ENCODE measurements at regions not wholly inside any gene's neighbourhood (a gene's known extent, or its start where the extent isn't known, plus 50 kb on each side); places are given as distances from the start of the nearest gene placed in this dataset.

DNA sequence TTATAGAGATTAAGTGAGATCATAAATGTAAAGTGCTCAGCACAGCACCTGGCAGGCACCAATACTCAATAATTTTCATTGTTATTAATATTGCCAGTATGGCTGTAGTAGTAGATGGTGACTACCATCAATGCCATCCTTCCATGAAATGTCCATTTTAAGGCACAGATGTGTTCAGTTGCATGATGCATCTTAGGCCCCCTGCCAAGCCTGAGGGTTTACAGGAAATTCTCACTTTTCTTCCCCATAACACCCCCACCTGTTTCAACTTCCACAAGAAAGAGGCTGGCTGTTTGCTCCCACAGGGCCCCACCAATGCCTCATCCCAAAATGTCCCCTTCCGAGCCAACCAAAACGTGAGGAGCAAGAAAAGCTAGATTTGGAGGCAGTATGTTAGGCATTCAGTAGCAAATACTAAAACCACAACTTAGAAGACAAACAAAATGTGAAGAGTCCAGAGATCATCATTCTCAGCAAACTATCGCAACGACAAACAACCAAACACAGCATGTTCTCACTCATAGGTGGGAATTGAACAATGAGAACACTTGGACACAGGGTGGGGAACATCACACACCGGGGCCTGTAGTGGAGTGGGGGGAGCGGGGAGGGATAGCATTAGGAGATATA is 110.6 kb upstream of the NHSL1 start:
- H3K27me3 ChIP-seq (replicated peaks; ENCODE audit: insufficient read depth): no peaks in the 10 kb centered on the region
- DNase-seq: no peak
- no peak overlapping the region for H2AFZ ChIP-seq
- no peaks in the 10 kb centered on the region for H3K9me3 ChIP-seq (ENCODE audit: low read depth)
- no peak overlapping the region for H3K4me3 ChIP-seq
- no peak overlapping the region for H3K9ac ChIP-seq
- no peak overlapping the region for H3K4me2 ChIP-seq (ENCODE audit: unreplicated experiment)
- H3F3A ChIP-seq (ENCODE audit: insufficient read depth): no peaks in the 10 kb centered on the region
- no peaks in the 10 kb centered on the region for H4K20me1 ChIP-seq (ENCODE audit: insufficient read depth)
- H3K9me2 ChIP-seq (ENCODE audit: insufficient read depth): no peaks in the 10 kb centered on the region
- in situ Hi-C loops (cut with MboI): no loop called here
- WGBS, 2 experiments (ENCODE audit: low coverage in 1 of 2, low lambda C conversion rate in 2 of 2, missing lambda C conversion rate in 2 of 2): 91 to 94% methylated on average over 6 of the region's 6 CpGs
- 0 out of 2 replicates have a peak, but pooled peaks cover 4% of the 10 kb centered on the region for H3K79me2 ChIP-seq (ENCODE audit: insufficient read depth)
- no peaks in the 10 kb centered on the region for H3K4me1 ChIP-seq (ENCODE audit: insufficient read depth)
- no peak for TF ChIP-seq EZH2 (IDR thresholded peaks at IDR 0.05; ENCODE audit: insufficient read depth, poor library complexity, severe bottlenecking)
- no peak for TF ChIP-seq EZH2phosphoT487 (IDR thresholded peaks at IDR 0.05; ENCODE audit: insufficient read depth, low read depth)
- H3K27ac ChIP-seq: no peak overlapping the region
- H3K36me3 ChIP-seq (ENCODE audit: low read depth): no peaks in the 10 kb centered on the region

DNA sequence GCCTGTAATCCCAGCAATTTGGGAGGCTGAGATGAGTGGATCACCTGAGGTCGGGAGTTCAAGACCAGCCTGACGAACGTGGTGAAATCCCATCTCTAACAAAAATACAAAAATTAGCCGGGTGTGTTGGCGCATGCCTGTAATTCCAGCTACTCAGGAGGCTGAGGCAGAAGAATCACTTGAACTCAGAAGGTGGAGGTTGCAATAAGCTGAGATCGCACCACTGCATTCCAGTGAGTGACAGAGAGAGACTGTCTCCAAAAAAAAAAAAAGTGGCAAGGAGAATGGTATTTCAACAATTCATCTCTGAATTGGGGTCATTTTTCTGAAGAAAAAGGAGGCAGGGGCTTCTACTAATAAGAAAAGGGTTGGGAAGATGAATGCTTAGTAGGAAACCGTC is 111.5 kb upstream of the NHSL1 start:
- in situ Hi-C loops (cut with MboI): no loop called here
- no peak for TF ChIP-seq EZH2phosphoT487 (IDR thresholded peaks at IDR 0.05; ENCODE audit: insufficient read depth, low read depth)
- no peak for TF ChIP-seq EZH2 (IDR thresholded peaks at IDR 0.05; ENCODE audit: insufficient read depth, poor library complexity, severe bottlenecking)
- H3K27ac ChIP-seq: no peak overlapping the region

GRCh38 chr6:138614151-138614550 is 114.9 kb upstream of the NHSL1 start:
- H3K27me3 ChIP-seq (replicated peaks; ENCODE audit: insufficient read depth): no peaks in the 10 kb centered on the region

More for the DNA sequence above, 111.5 kb upstream of the NHSL1 start:
- Histone ChIP-seq H3K27me3 (replicated peaks; ENCODE audit: insufficient read depth) (no peaks in the 10 kb centered on the region), H4K20me1 (ENCODE audit: insufficient read depth) (no peaks in the 10 kb centered on the region), H3K79me2 (ENCODE audit: insufficient read depth) (0 out of 2 replicates have a peak, but pooled peaks cover 4% of the 10 kb centered on the region), H2AFZ (no peak overlapping the region), H3K36me3 (ENCODE audit: low read depth) (no peaks in the 10 kb centered on the region), H3K9me3 (ENCODE audit: low read depth) (no peaks in the 10 kb centered on the region), H3K4me1 (ENCODE audit: insufficient read depth) (no peaks in the 10 kb centered on the region), H3F3A (ENCODE audit: insufficient read depth) (no peaks in the 10 kb centered on the region), H3K4me3 (no peak overlapping the region), H3K9ac (no peak overlapping the region), H3K9me2 (ENCODE audit: insufficient read depth) (no peaks in the 10 kb centered on the region), H3K4me2 (ENCODE audit: unreplicated experiment) (no peak overlapping the region)
- no peak for DNase-seq
- WGBS, 2 experiments (ENCODE audit: low coverage in 1 of 2, low lambda C conversion rate in 2 of 2, missing lambda C conversion rate in 2 of 2): 96 to 100% methylated on average over 7 of the region's 7 CpGs

DNA sequence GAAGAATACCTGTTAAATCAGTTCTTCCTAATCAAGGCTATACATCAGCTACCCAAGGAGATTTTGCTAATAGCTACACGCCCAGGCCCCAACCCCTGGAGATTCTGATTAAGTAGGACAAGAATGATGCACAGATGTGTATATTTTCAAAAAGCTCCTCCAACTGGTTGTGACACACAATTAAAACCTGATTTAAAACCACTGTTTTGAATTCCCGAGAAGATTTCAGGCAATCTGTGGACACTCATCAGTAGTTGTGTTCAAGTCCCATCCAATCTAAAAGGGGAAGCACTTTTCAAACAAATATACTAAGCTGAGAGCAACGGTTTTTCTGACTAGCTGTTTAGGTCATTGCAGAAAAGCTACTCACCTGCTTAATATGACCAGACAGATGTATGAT is 118.9 kb upstream of the NHSL1 start:
- no peaks in the 10 kb centered on the region for H3K79me2 ChIP-seq (ENCODE audit: insufficient read depth)
- no peak overlapping the region for H3K9ac ChIP-seq
- no peaks in the 10 kb centered on the region for H3K4me1 ChIP-seq (ENCODE audit: insufficient read depth)
- DNase-seq: no peak
- H3K9me3 ChIP-seq (ENCODE audit: low read depth): no peaks in the 10 kb centered on the region
- H3K4me3 ChIP-seq: no peak overlapping the region
- H3K9me2 ChIP-seq (ENCODE audit: insufficient read depth): no peaks in the 10 kb centered on the region
- WGBS, 2 experiments (ENCODE audit: low coverage in 1 of 2, low lambda C conversion rate in 2 of 2, missing lambda C conversion rate in 2 of 2): 75 to 76% methylated on average over 3 of the region's 3 CpGs
- H3F3A ChIP-seq (ENCODE audit: insufficient read depth): no peaks in the 10 kb centered on the region
- in situ Hi-C loops (cut with MboI): no loop called here
- no peak overlapping the region for H3K27ac ChIP-seq
- no peak overlapping the region for H3K4me2 ChIP-seq (ENCODE audit: unreplicated experiment)
- no peaks in the 10 kb centered on the region for H3K36me3 ChIP-seq (ENCODE audit: low read depth)
- H2AFZ ChIP-seq: no peak overlapping the region
- TF ChIP-seq EZH2 (IDR thresholded peaks at IDR 0.05; ENCODE audit: insufficient read depth, poor library complexity, severe bottlenecking): no peak
- no peak for TF ChIP-seq EZH2phosphoT487 (IDR thresholded peaks at IDR 0.05; ENCODE audit: insufficient read depth, low read depth)
- no peaks in the 10 kb centered on the region for H3K27me3 ChIP-seq (replicated peaks; ENCODE audit: insufficient read depth)
- no peaks in the 10 kb centered on the region for H4K20me1 ChIP-seq (ENCODE audit: insufficient read depth)

More at GRCh38 chr6:138614151-138614550, 114.9 kb upstream of the NHSL1 start:
- Histone ChIP-seq H3F3A (ENCODE audit: insufficient read depth) (no peaks in the 10 kb centered on the region), H3K9me2 (ENCODE audit: insufficient read depth) (no peaks in the 10 kb centered on the region), H3K36me3 (ENCODE audit: low read depth) (no peaks in the 10 kb centered on the region), H3K4me2 (ENCODE audit: unreplicated experiment) (no peak overlapping the region), H2AFZ (no peak overlapping the region), H3K4me3 (no peak overlapping the region), H3K9me3 (ENCODE audit: low read depth) (no peaks in the 10 kb centered on the region), H4K20me1 (ENCODE audit: insufficient read depth) (no peaks in the 10 kb centered on the region), H3K79me2 (ENCODE audit: insufficient read depth) (no peaks in the 10 kb centered on the region), H3K27ac (no peak overlapping the region), H3K4me1 (ENCODE audit: insufficient read depth) (no peaks in the 10 kb centered on the region), H3K9ac (no peak overlapping the region)
- TF ChIP-seq EZH2phosphoT487 (IDR thresholded peaks at IDR 0.05; ENCODE audit: insufficient read depth, low read depth): no peak
- TF ChIP-seq EZH2 (IDR thresholded peaks at IDR 0.05; ENCODE audit: insufficient read depth, poor library complexity, severe bottlenecking): no peak
- WGBS, 2 experiments (ENCODE audit: low coverage in 1 of 2, low lambda C conversion rate in 2 of 2, missing lambda C conversion rate in 2 of 2): 76 to 82% methylated on average over 2 of the region's 2 CpGs
- no peak for DNase-seq
- in situ Hi-C loops (cut with MboI): no loop called here
